HG02981 (cell line): ENCODE measurements at regions not wholly inside any gene's neighbourhood (a gene's known extent, or its start where the extent isn't known, plus 50 kb on each side); places are given as distances from the start of the nearest gene placed in this dataset.

Source experiments
- ATAC-seq: cut with Tn5 transposase; IDR thresholded peaks from one replicate; pipeline ENCODE4 v1.9.1; 2021; ENCODE audit warnings: mild to moderate bottlenecking, moderate library complexity; ENCODE audit not compliant: unreplicated experiment

- ATAC-seq = no peak
Observed at GRCh38 chr4:92100975-92101374, 202.8 kb upstream of the GRID2 start.

GRCh38 chr4:92101737-92102172, 202.0 kb upstream of the GRID2 start:
- ATAC-seq = no peak

- ATAC-seq = no peak
Observed at GRCh38 chr4:92104506-92104905, 199.3 kb upstream of the GRID2 start.

- ATAC-seq = no peak
Observed at GRCh38 chr4:92106816-92107215, 196.9 kb upstream of the GRID2 start.

- no peak for ATAC-seq
Observed at GRCh38 chr4:92111493-92111892, 192.3 kb upstream of the GRID2 start.

GRCh38 chr4:92112805-92113204, 191.0 kb upstream of the GRID2 start:
- ATAC-seq = no peak

- no peak for ATAC-seq
Observed at GRCh38 chr4:92120810-92121498, 182.8 kb upstream of the GRID2 start.

- ATAC-seq = no peak
Observed at GRCh38 chr4:92122911-92123310, 180.9 kb upstream of the GRID2 start.

GRCh38 chr4:92128676-92129075, 175.1 kb upstream of the GRID2 start:
- ATAC-seq = no peak

GRCh38 chr4:92129408-92129994, 174.3 kb upstream of the GRID2 start:
- ATAC-seq = no peak

- ATAC-seq = no peak
Observed at GRCh38 chr4:92136434-92136833, 167.3 kb upstream of the GRID2 start.

GRCh38 chr4:92163348-92163747, 140.4 kb upstream of the GRID2 start:
- ATAC-seq = no peak

GRCh38 chr4:92170340-92170739, 133.4 kb upstream of the GRID2 start:
- no peak for ATAC-seq

- no peak for ATAC-seq
Observed at GRCh38 chr4:92172203-92172602, 131.6 kb upstream of the GRID2 start.

- no peak for ATAC-seq
Observed at GRCh38 chr4:92175250-92175649, 128.5 kb upstream of the GRID2 start.

- ATAC-seq = no peak
Observed at GRCh38 chr4:92182006-92182735, 121.6 kb upstream of the GRID2 start.

- ATAC-seq = no peak
Observed at GRCh38 chr4:92182736-92183407, 120.9 kb upstream of the GRID2 start.

- ATAC-seq = no peak
Observed at GRCh38 chr4:92183825-92184224, 119.9 kb upstream of the GRID2 start.

- no peak for ATAC-seq
Observed at GRCh38 chr4:92184566-92184965, 119.2 kb upstream of the GRID2 start.

- no peak for ATAC-seq
Observed at GRCh38 chr4:92186239-92186638, 117.5 kb upstream of the GRID2 start.

GRCh38 chr4:92189146-92189545, 114.6 kb upstream of the GRID2 start:
- ATAC-seq = no peak

GRCh38 chr4:92198711-92199110, 105.1 kb upstream of the GRID2 start:
- no peak for ATAC-seq
